ENCODE measurements at regions not wholly inside any gene's neighbourhood (a gene's known extent, or its start where the extent isn't known, plus 50 kb on each side); places are given as distances from the start of the nearest gene placed in this dataset.

GRCh38 chr5:17411436-17412402, 86.3 kb upstream of the TAF11L2 start:
- TF ChIP-seq POLR2A (IDR thresholded peaks at IDR 0.05; ENCODE audit: extremely low read depth, insufficient read length) (no peak), CTCF (IDR thresholded peaks at IDR 0.05; ENCODE audit: low read depth, low read length) (no peak), MYC (IDR thresholded peaks at IDR 0.05; ENCODE audit: low read depth, low read length) (no peak)
- TF ChIP-seq, protein P1, sequence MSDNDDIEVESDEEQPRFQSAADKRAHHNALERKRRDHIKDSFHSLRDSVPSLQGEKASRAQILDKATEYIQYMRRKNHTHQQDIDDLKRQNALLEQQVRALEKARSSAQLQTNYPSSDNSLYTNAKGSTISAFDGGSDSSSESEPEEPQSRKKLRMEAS (IDR thresholded peaks at IDR 0.05; ENCODE audit: low read depth, low read length): no peak

All from NB4 (cell line).